ENCODE measurements at regions not wholly inside any gene's neighbourhood (a gene's known extent, or its start where the extent isn't known, plus 50 kb on each side); places are given as distances from the start of the nearest gene placed in this dataset.
"Not testable (repeated sequence)": the region's sequence is repeated elsewhere in the genome, so short reads cannot be mapped to it uniquely, and the experiment has no call there.

DNA sequence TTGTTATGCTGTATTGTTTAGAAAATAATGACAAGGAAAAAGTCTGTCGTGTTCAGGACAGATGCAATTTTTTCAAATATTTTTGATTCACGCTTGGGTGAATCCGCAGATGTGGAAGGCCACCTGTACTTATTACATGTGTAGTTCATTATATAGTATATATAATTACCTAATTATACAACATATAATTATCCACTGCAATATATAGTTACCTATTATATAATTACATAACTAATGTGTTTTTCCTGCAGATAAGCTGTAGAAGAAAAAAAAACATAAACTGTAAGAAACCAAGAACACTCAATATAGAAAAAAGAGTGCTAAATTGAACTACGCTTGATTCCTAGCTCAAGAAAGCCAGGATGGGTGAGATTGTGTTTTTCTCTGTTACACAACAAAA lies 93.6 kb upstream of the RANBP3L start:
- H3K27me3 Mint-ChIP-seq, result no peaks in the 10 kb centered on the region
- H3K4me1 Mint-ChIP-seq (ENCODE audit: unreplicated experiment), result peaks cover 7% of the 10 kb centered on the region
- no peak overlapping the region for H3K4me3 Mint-ChIP-seq

GRCh38 chr5:36395947-36396346 lies 94.2 kb upstream of the RANBP3L start:
- not testable (repeated sequence) for H3K4me1 Mint-ChIP-seq (ENCODE audit: unreplicated experiment); H3K36me3 Mint-ChIP-seq; H3K27ac Mint-ChIP-seq; H3K4me3 Mint-ChIP-seq; DNase-seq (ENCODE audit: extremely low spot score, unreplicated experiment); H3K27me3 Mint-ChIP-seq; H3K9me3 Mint-ChIP-seq

More for the DNA sequence above, 93.6 kb upstream of the RANBP3L start:
- Mint-ChIP-seq H3K27ac (no peak overlapping the region), H3K9me3 (peaks cover 4% of the 10 kb centered on the region), H3K36me3 (no peaks in the 10 kb centered on the region)
- no peak for DNase-seq (ENCODE audit: extremely low spot score, unreplicated experiment)
- TF ChIP-seq CTCF (conservative IDR thresholded peaks at IDR 0.05), result no peak

DNA sequence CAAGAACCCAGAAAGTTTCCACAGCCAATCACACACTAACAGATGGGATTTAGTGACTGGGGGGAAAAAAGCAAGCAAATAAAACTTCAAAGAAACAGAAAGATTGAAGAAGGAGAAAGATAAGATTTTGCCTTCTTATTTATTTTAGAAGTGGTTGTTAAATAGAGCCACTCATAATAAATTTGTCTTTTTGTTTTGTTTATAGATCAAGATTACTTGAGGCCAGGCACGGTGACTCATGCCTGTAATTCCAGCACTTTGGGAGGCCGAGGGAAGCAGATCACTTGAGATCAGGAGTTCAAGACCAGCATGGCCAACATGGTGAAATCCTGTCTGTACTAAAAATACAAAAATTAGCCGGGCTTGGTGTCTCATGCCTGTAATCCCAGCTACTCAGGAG lies 94.9 kb upstream of the RANBP3L start:
- Mint-ChIP-seq H3K9me3 (peaks cover 4% of the 10 kb centered on the region), H3K4me3 (no peak overlapping the region), H3K27ac (no peak overlapping the region), H3K36me3 (no peaks in the 10 kb centered on the region), H3K4me1 (ENCODE audit: unreplicated experiment) (peaks cover 7% of the 10 kb centered on the region), H3K27me3 (no peaks in the 10 kb centered on the region)
- no peak for TF ChIP-seq CTCF (conservative IDR thresholded peaks at IDR 0.05)
- DNase-seq (ENCODE audit: extremely low spot score, unreplicated experiment), result no peak

GRCh38 chr5:36397901-36398536 lies 96.3 kb upstream of the RANBP3L start:
- Mint-ChIP-seq H3K4me1 (ENCODE audit: unreplicated experiment) (peaks cover 7% of the 10 kb centered on the region), H3K4me3 (no peak overlapping the region), H3K9me3 (peaks cover 4% of the 10 kb centered on the region), H3K27ac (no peak overlapping the region), H3K36me3 (no peaks in the 10 kb centered on the region), H3K27me3 (no peaks in the 10 kb centered on the region)
- peak; percentile 66 for TF ChIP-seq CTCF (conservative IDR thresholded peaks at IDR 0.05)
- no peak for DNase-seq (ENCODE audit: extremely low spot score, unreplicated experiment)

GRCh38 chr5:36402512-36402906 lies 100.8 kb upstream of the RANBP3L start:
- no peak for DNase-seq (ENCODE audit: extremely low spot score, unreplicated experiment)
- no peak overlapping the region for H3K27ac Mint-ChIP-seq
- no peak for TF ChIP-seq CTCF (conservative IDR thresholded peaks at IDR 0.05)
- no peak overlapping the region for H3K4me3 Mint-ChIP-seq
- no peaks in the 10 kb centered on the region for H3K36me3 Mint-ChIP-seq
- no peaks in the 10 kb centered on the region for H3K27me3 Mint-ChIP-seq
- no peaks in the 10 kb centered on the region for H3K9me3 Mint-ChIP-seq
- H3K4me1 Mint-ChIP-seq (ENCODE audit: unreplicated experiment), result peaks cover 8% of the 10 kb centered on the region

- no peak for DNase-seq (ENCODE audit: extremely low spot score, unreplicated experiment)
- Mint-ChIP-seq H3K9me3 (no peaks in the 10 kb centered on the region), H3K4me1 (ENCODE audit: unreplicated experiment) (peaks cover 4% of the 10 kb centered on the region), H3K27ac (no peak overlapping the region), H3K36me3 (no peaks in the 10 kb centered on the region), H3K27me3 (no peaks in the 10 kb centered on the region), H3K4me3 (no peak overlapping the region)
- no peak for TF ChIP-seq CTCF (conservative IDR thresholded peaks at IDR 0.05)
Observed at GRCh38 chr5:36403632-36404311, 102.1 kb upstream of the RANBP3L start.

Data from type B pancreatic cell (in vitro differentiated cells).